OCI-LY1 (cell line): ENCODE measurements at regions not wholly inside any gene's neighbourhood (a gene's known extent, or its start where the extent isn't known, plus 50 kb on each side); places are given as distances from the start of the nearest gene placed in this dataset.

Source experiments
- H2AFZ ChIP-seq: fragments of 200-600 bp; sonication (generic), shearing (Covaris generic); 2 replicates; pipeline ENCODE4 v1.6.0; 2014; ENCODE audit warnings: antibody characterized with exemption, mild to moderate bottlenecking, low read length
- H3F3A ChIP-seq: fragments of 200-600 bp; sonication (generic), shearing (Covaris generic); 2 replicates; pipeline ENCODE4 v1.6.0; 2014; ENCODE audit warnings: mild to moderate bottlenecking, antibody characterized with exemption, low read length, moderate library complexity; ENCODE audit not compliant: insufficient read depth
- H3K27ac ChIP-seq: fragments of 200-600 bp; sonication (generic); 2 replicates; pipeline ENCODE4 v1.5.1; 2014; ENCODE audit warnings: low read length, mixed run types, mild to moderate bottlenecking, low read depth; ENCODE audit not compliant: poor library complexity, severe bottlenecking
- H3K27me3 ChIP-seq: fragments of 200-600 bp; sonication (generic); 2 replicates; pipeline ENCODE4 v1.6.0; 2014; ENCODE audit warnings: antibody characterized with exemption, mild to moderate bottlenecking, low read length, moderate library complexity; ENCODE audit not compliant: insufficient read depth
- H3K36me3 ChIP-seq: fragments of 200-600 bp; sonication (generic); 2 replicates; pipeline ENCODE4 v1.6.1; 2014; ENCODE audit warnings: mild to moderate bottlenecking, antibody characterized with exemption, low read length, moderate library complexity, mixed read lengths; ENCODE audit not compliant: insufficient read depth
- H3K4me1 ChIP-seq: fragments of 200-600 bp; sonication (generic); 2 replicates; pipeline ENCODE4 v1.5.1; 2014; ENCODE audit warnings: mild to moderate bottlenecking, low read length, moderate library complexity; ENCODE audit not compliant: insufficient read depth, severe bottlenecking
- H3K4me2 ChIP-seq: fragments of 200-600 bp; sonication (generic), shearing (Covaris generic); 2 replicates; pipeline ENCODE4 v1.6.1; 2014; ENCODE audit warnings: low read length
- H3K4me3 ChIP-seq: fragments of 200-600 bp; sonication (generic); 2 replicates; pipeline ENCODE4 v1.5.1; 2014; ENCODE audit warnings: low read length, low read depth, mild to moderate bottlenecking, mixed read lengths; ENCODE audit not compliant: poor library complexity, severe bottlenecking
- H3K79me2 ChIP-seq: fragments of 200-600 bp; shearing (Covaris generic); 2 replicates; pipeline ENCODE4 v1.6.1; 2016; ENCODE audit warnings: mixed run types, low read length, mixed read lengths; ENCODE audit not compliant: insufficient read depth
- H3K9ac ChIP-seq: fragments of 200-600 bp; sonication (generic), shearing (Covaris generic); 2 replicates; pipeline ENCODE4 v1.6.1; 2014; ENCODE audit warnings: mild to moderate bottlenecking, low read length, mixed read lengths
- H3K9me2 ChIP-seq: fragments of 200-600 bp; sonication (generic), shearing (Covaris generic); 2 replicates; pipeline ENCODE4 v1.6.1; 2014; ENCODE audit warnings: low read depth, mild to moderate bottlenecking, low read length, mixed read lengths
- H3K9me3 ChIP-seq: fragments of 200-600 bp; shearing (Covaris generic); 2 replicates; pipeline ENCODE4 v1.6.1; 2014; ENCODE audit warnings: low read length, mixed read lengths
- H4K20me1 ChIP-seq: fragments of 200-600 bp; sonication (generic), shearing (Covaris generic); 2 replicates; pipeline ENCODE4 v1.6.0; 2016; ENCODE audit warnings: mild to moderate bottlenecking, low read length; ENCODE audit not compliant: insufficient read depth
- EZH2 ChIP-seq: fragments of 200-600 bp; sonication (generic), shearing (Covaris generic); IDR thresholded peaks from 2 replicates; pipeline ENCODE4 v1.8.0; 2017; ENCODE audit warnings: borderline replicate concordance, mixed run types, mild to moderate bottlenecking, antibody characterized with exemption, low read length, moderate library complexity, mixed read lengths
- TF ChIP-seq, protein P1 (sequence below): fragments of 200-600 bp; sonication (generic), shearing (Covaris generic); IDR thresholded peaks from 2 replicates; pipeline ENCODE4 v1.5.1; 2017; ENCODE audit warnings: mild to moderate bottlenecking, antibody characterized with exemption, low read length, moderate library complexity, mixed read lengths

DNA sequence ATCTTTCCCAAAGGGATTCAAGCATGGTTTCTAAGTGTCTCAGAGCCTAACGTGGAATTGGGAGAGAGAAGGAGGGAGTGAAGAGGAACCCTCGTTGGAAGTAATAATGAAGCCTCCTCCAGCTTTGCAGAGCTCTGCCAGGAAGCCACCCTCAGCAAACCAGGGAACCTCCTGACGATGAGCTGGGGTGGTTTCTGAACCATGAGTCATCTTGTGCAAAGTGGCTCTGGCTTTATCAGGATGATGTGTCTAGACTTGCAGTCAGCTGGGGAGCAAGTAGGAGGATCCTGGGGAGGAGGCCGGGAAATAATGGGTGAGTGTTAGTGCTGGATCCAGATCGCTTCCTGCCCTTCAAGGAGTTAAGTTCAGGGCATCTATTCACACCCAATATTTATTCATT is 191.7 kb upstream of the RBFOX1 start:
- Histone ChIP-seq H3K9me3 (no peaks in the 10 kb centered on the region), H3K4me1 (no peaks in the 10 kb centered on the region), H3K79me2 (no peaks in the 10 kb centered on the region), H3K4me3 (no peak overlapping the region), H3K36me3 (no peaks in the 10 kb centered on the region), H3K27me3 (no peaks in the 10 kb centered on the region), H3K27ac (no peak overlapping the region), H3K9me2 (no peaks in the 10 kb centered on the region), H3K4me2 (no peak overlapping the region), H3K9ac (no peak overlapping the region), H4K20me1 (no peaks in the 10 kb centered on the region), H2AFZ (no peak overlapping the region), H3F3A (no peaks in the 10 kb centered on the region)
- TF ChIP-seq, protein P1, sequence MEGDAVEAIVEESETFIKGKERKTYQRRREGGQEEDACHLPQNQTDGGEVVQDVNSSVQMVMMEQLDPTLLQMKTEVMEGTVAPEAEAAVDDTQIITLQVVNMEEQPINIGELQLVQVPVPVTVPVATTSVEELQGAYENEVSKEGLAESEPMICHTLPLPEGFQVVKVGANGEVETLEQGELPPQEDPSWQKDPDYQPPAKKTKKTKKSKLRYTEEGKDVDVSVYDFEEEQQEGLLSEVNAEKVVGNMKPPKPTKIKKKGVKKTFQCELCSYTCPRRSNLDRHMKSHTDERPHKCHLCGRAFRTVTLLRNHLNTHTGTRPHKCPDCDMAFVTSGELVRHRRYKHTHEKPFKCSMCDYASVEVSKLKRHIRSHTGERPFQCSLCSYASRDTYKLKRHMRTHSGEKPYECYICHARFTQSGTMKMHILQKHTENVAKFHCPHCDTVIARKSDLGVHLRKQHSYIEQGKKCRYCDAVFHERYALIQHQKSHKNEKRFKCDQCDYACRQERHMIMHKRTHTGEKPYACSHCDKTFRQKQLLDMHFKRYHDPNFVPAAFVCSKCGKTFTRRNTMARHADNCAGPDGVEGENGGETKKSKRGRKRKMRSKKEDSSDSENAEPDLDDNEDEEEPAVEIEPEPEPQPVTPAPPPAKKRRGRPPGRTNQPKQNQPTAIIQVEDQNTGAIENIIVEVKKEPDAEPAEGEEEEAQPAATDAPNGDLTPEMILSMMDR, result no peak
- no peak for TF ChIP-seq EZH2

DNA sequence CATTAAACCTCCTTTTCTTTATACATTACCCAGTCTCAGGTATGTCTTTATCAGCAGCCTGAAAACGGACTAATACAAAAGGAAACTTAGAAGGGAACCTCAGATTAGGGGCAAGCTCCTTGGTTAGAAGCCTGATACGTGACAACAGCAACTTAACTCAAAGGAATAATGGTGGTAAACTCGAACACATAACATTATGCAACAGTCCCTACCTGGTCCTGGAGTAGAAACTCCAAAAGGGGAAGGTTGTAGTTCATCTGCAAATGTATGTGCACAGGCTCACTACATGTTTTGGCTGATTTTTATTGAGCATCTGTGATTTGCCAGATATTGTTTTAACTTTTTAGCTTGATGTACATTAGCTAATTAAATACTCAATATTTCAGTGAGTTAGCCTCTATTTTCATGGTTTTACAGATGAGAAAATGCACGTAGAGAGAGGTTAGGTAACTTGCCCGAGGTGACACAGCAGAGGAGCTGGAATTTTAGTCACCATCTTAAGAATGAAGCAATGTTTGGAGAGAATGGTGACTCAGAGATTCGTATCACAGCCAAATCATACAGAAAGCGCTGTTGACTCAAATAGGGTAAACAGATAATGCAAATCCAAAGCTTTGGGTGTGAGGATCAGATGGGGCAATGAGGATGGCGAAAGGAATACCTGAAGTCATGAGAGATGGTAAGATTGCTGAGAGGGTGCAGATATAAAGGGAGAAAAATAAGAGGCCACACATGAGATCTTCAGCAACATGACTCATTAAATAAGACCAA is 194.9 kb upstream of the RBFOX1 start:
- H3K4me3 ChIP-seq, result no peak overlapping the region
- no peaks in the 10 kb centered on the region for H3K4me1 ChIP-seq
- H3K36me3 ChIP-seq, result no peaks in the 10 kb centered on the region
- no peaks in the 10 kb centered on the region for H3K9me3 ChIP-seq
- H3K9ac ChIP-seq, result no peak overlapping the region
- no peaks in the 10 kb centered on the region for H4K20me1 ChIP-seq
- no peak overlapping the region for H3K4me2 ChIP-seq
- no peaks in the 10 kb centered on the region for H3F3A ChIP-seq
- no peak overlapping the region for H3K27ac ChIP-seq
- no peaks in the 10 kb centered on the region for H3K79me2 ChIP-seq
- no peak overlapping the region for H2AFZ ChIP-seq
- no peaks in the 10 kb centered on the region for H3K9me2 ChIP-seq
- no peaks in the 10 kb centered on the region for H3K27me3 ChIP-seq
- no peak for TF ChIP-seq EZH2
- TF ChIP-seq, protein P1, result no peak

DNA sequence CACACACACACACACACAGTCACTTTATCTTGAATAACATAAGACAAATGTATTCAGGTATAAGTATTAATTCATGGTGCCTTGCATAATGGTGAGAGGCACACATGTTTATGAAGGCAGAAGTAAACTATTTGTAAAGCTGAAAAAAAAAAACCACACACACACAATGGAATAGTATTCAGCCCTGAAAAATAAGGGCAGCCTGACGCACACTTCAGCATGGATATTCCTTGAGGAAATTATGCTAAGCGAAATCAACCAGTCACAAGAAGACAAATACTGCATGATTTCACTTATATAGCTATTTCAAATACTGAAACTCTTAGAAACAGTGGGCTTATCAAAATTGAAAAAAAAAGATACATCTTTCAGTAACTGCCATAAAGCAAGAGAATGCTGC is 200.2 kb upstream of the RBFOX1 start:
- H3K9me2 ChIP-seq, result no peaks in the 10 kb centered on the region
- TF ChIP-seq EZH2, result no peak
- TF ChIP-seq, protein P1, result no peak
- no peak overlapping the region for H3K9ac ChIP-seq
- H3K9me3 ChIP-seq, result no peaks in the 10 kb centered on the region
- H3K36me3 ChIP-seq, result no peaks in the 10 kb centered on the region
- H3K4me2 ChIP-seq, result no peak overlapping the region
- H3K79me2 ChIP-seq, result no peaks in the 10 kb centered on the region
- H3F3A ChIP-seq, result no peaks in the 10 kb centered on the region
- no peak overlapping the region for H3K4me3 ChIP-seq
- no peaks in the 10 kb centered on the region for H3K4me1 ChIP-seq
- no peaks in the 10 kb centered on the region for H3K27me3 ChIP-seq
- no peak overlapping the region for H3K27ac ChIP-seq
- no peak overlapping the region for H2AFZ ChIP-seq
- no peaks in the 10 kb centered on the region for H4K20me1 ChIP-seq
